Thyroid gland (tissue), 4 donors: ENCODE measurements at regions not wholly inside any gene's neighbourhood (a gene's known extent, or its start where the extent isn't known, plus 50 kb on each side); places are given as distances from the start of the nearest gene placed in this dataset.

Source experiments
- DNase-seq, 2 donors: peaks; one replicate each; pipeline ENCODE4 v3.0.0-alpha.2; 2019
- H3K27ac ChIP-seq, 3 donors: fragments of 200-600 bp; sonication (generic); 1 replicate in 2 of 3; 2 replicates in 1 of 3; pipeline ENCODE4 v1.5.1; 2016 to 2019; ENCODE audit warnings: mild to moderate bottlenecking in 1 of 3, moderate library complexity in 1 of 3
- H3K27me3 ChIP-seq: fragments of 200-600 bp; sonication (generic); one replicate; pipeline ENCODE4 v1.5.1; 2019
- H3K36me3 ChIP-seq, 2 donors: fragments of 200-600 bp; sonication (generic); one replicate each; pipeline ENCODE4 v1.5.1; 2016 to 2019
- H3K4me1 ChIP-seq, 2 donors: fragments of 200-600 bp; sonication (generic); one replicate each; pipeline ENCODE4 v1.5.1; 2017 to 2019
- H3K4me3 ChIP-seq, 3 donors: fragments of 200-600 bp; sonication (generic); replicated peaks in 1 of 3; 1 replicate in 2 of 3; 2 replicates in 1 of 3; pipeline ENCODE4 v1.5.1; 2016; ENCODE audit warnings: mild to moderate bottlenecking in 1 of 3
- H3K9me3 ChIP-seq: fragments of 200-600 bp; sonication (generic); one replicate; pipeline ENCODE4 v1.5.1; 2017
- CTCF ChIP-seq, 6 experiments: fragments of 200-600 bp in 3 of 6; fragments of 450-650 bp in 3 of 6; sonication (generic) in 3 of 6; IDR thresholded peaks; one replicate each; pipeline ENCODE4 v1.5.1; 2016 to 2019; ENCODE audit warnings: antibody characterized with exemption in 6 of 6, mild to moderate bottlenecking in 2 of 6, inconsistent platforms in 1 of 6, moderate library complexity in 1 of 6
- POLR2A ChIP-seq, 2 donors: fragments of 450-650 bp; IDR thresholded peaks; one replicate each; pipeline ENCODE4 v1.6.1; 2017; ENCODE audit warnings: antibody characterized with exemption in 2 of 2, mild to moderate bottlenecking in 2 of 2, moderate library complexity in 1 of 2
- WGBS, 2 donors: methylation state at CpG; one replicate each; pipeline ENCODE4 v1.1.5; 2017; 5-methylcytosine and 5-hydroxymethylcytosine counted together
- intact Hi-C: fragments of 100-400 bp; cut with DNase I; formaldehyde crosslinking; loops from one replicate; pipeline ENCODE4 v1.15.1; 2023

GRCh38 chr13:61188057-61188456, 227.6 kb downstream of the PCDH20 start:
- Histone ChIP-seq H3K36me3 (no peaks in the 10 kb centered on the region), H3K27ac (no peak overlapping the region), H3K4me3 (no peak overlapping the region), H3K4me1 (no peaks in the 10 kb centered on the region), H3K9me3 (no peaks in the 10 kb centered on the region), H3K27me3 (no peaks in the 10 kb centered on the region)
- no peak for DNase-seq
- TF ChIP-seq CTCF (IDR thresholded peaks at IDR 0.05), result no peak
- no peak for TF ChIP-seq POLR2A (IDR thresholded peaks at IDR 0.05)
- intact Hi-C loops, result no loop called here
- WGBS, 2 donors, result 88% methylated on average over 2 of the region's 2 CpGs

- Histone ChIP-seq H3K4me1 (no peaks in the 10 kb centered on the region), H3K9me3 (no peaks in the 10 kb centered on the region), H3K4me3 (no peak overlapping the region), H3K36me3 (no peaks in the 10 kb centered on the region), H3K27ac (no peak overlapping the region), H3K27me3 (no peaks in the 10 kb centered on the region)
- no peak for DNase-seq
- intact Hi-C loops, result no loop called here
- TF ChIP-seq POLR2A (IDR thresholded peaks at IDR 0.05) (no peak), CTCF (IDR thresholded peaks at IDR 0.05) (no peak)
- 78 to 81% methylated on average over 4 of the region's 4 CpGs for WGBS, 2 donors
These were observed 228.2 kb downstream of the PCDH20 start for GRCh38 chr13:61187471-61187870.

- no peak for DNase-seq
- no peaks in the 10 kb centered on the region for H3K4me1 ChIP-seq
- intact Hi-C loops, result no loop called here
- no peak overlapping the region for H3K4me3 ChIP-seq
- TF ChIP-seq CTCF (IDR thresholded peaks at IDR 0.05), result no peak
- no peak overlapping the region for H3K27ac ChIP-seq
- no peaks in the 10 kb centered on the region for H3K27me3 ChIP-seq
- WGBS, 2 donors, result 36 to 41% methylated on average over 1 of the region's 1 CpG
- H3K9me3 ChIP-seq, result no peaks in the 10 kb centered on the region
- H3K36me3 ChIP-seq, result no peaks in the 10 kb centered on the region
These were observed 232.0 kb downstream of the PCDH20 start for GRCh38 chr13:61183670-61184069.

GRCh38 chr13:61180234-61180633, 235.4 kb downstream of the PCDH20 start:
- intact Hi-C loops, result no loop called here
- WGBS, 2 donors, result 44 to 46% methylated on average over 4 of the region's 4 CpGs
- no peaks in the 10 kb centered on the region for H3K9me3 ChIP-seq
- H3K4me1 ChIP-seq, result no peaks in the 10 kb centered on the region
- DNase-seq, result no peak
- H3K27ac ChIP-seq, result no peak overlapping the region
- no peak overlapping the region for H3K4me3 ChIP-seq
- H3K27me3 ChIP-seq, result no peaks in the 10 kb centered on the region
- no peak for TF ChIP-seq CTCF (IDR thresholded peaks at IDR 0.05)
- TF ChIP-seq POLR2A (IDR thresholded peaks at IDR 0.05), result no peak
- H3K36me3 ChIP-seq, result no peaks in the 10 kb centered on the region

- Histone ChIP-seq H3K4me3 (no peak overlapping the region), H3K4me1 (no peaks in the 10 kb centered on the region), H3K27ac (no peak overlapping the region), H3K9me3 (no peaks in the 10 kb centered on the region), H3K27me3 (no peaks in the 10 kb centered on the region), H3K36me3 (no peaks in the 10 kb centered on the region)
- no peak for DNase-seq
- TF ChIP-seq POLR2A (IDR thresholded peaks at IDR 0.05) (no peak), CTCF (IDR thresholded peaks at IDR 0.05) (no peak)
- intact Hi-C loops, result no loop called here
- WGBS, 2 donors, result 59 to 74% methylated on average over 2 of the region's 2 CpGs
These were observed 235.9 kb downstream of the PCDH20 start for GRCh38 chr13:61179741-61180140.
